ENCODE measurements at regions not wholly inside any gene's neighbourhood (a gene's known extent, or its start where the extent isn't known, plus 50 kb on each side); places are given as distances from the start of the nearest gene placed in this dataset.

DNA sequence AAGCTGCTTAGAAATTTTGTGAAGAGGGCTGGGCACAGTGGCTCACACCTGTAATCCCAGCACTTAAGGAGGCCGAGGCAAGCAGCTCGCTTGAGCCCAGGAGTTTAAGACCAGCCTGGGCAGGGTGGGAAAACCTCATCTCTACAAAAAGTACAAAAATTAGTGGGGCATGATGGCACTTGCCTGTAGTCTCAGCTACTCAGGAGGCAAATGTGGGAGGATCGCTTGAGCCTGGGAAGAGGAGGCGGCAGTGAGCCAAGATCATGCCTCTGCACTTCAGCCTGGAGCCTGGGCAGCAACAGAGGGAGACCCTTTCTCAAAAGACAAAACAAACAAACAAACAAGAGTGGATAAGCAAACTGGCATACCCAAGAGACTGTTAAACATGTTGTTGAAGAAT, 308.3 kb upstream of the ADGRB3 start:
- no peak for TF ChIP-seq CTCF (IDR thresholded peaks at IDR 0.05)
- TF ChIP-seq POLR2A (IDR thresholded peaks at IDR 0.05) = no peak

Measured in vagina (tissue), 2 donors.